ENCODE measurements at regions not wholly inside any gene's neighbourhood (a gene's known extent, or its start where the extent isn't known, plus 50 kb on each side); places are given as distances from the start of the nearest gene placed in this dataset.

- TF ChIP-seq USF1 (IDR thresholded peaks at IDR 0.05) (no peak), REST (IDR thresholded peaks at IDR 0.05; ENCODE audit: low read depth) (no peak), EP300 (IDR thresholded peaks at IDR 0.05; ENCODE audit: borderline replicate concordance) (no peak), YY1 (IDR thresholded peaks at IDR 0.05; ENCODE audit: low read depth) (no peak), MAX (IDR thresholded peaks at IDR 0.05) (no peak), TCF12 (IDR thresholded peaks at IDR 0.05; ENCODE audit: low read depth) (no peak), CEBPB (IDR thresholded peaks at IDR 0.05) (no peak)
Observed at GRCh38 chr20:47867831-47868230, 82.5 kb upstream of the SULF2 start.

GRCh38 chr20:47866480-47866879 is 81.2 kb upstream of the SULF2 start:
- TF ChIP-seq USF1 (IDR thresholded peaks at IDR 0.05) (no peak), NFIC (IDR thresholded peaks at IDR 0.05) (no peak), TEAD4 (IDR thresholded peaks at IDR 0.05) (no peak), FOXM1 (IDR thresholded peaks at IDR 0.05; ENCODE audit: borderline replicate concordance, low read depth) (no peak), TAF1 (IDR thresholded peaks at IDR 0.05; ENCODE audit: low read depth) (no peak), CEBPB (IDR thresholded peaks at IDR 0.05) (no peak), TCF12 (IDR thresholded peaks at IDR 0.05; ENCODE audit: low read depth) (no peak), EP300 (IDR thresholded peaks at IDR 0.05; ENCODE audit: borderline replicate concordance) (no peak), ZBTB7A (IDR thresholded peaks at IDR 0.05; ENCODE audit: low read depth) (no peak), MAX (IDR thresholded peaks at IDR 0.05) (no peak), CREB1 (IDR thresholded peaks at IDR 0.05; ENCODE audit: low read depth) (no peak), YY1 (IDR thresholded peaks at IDR 0.05; ENCODE audit: low read depth) (no peak), REST (IDR thresholded peaks at IDR 0.05; ENCODE audit: low read depth) (no peak), EGR1 (IDR thresholded peaks at IDR 0.05) (no peak), RAD21 (IDR thresholded peaks at IDR 0.05; ENCODE audit: low read depth) (no peak)

GRCh38 chr20:47865912-47866311 is 80.6 kb upstream of the SULF2 start:
- TF ChIP-seq ZBTB7A (IDR thresholded peaks at IDR 0.05; ENCODE audit: low read depth), result no peak
- TF ChIP-seq EGR1 (IDR thresholded peaks at IDR 0.05), result no peak
- no peak for TF ChIP-seq TCF12 (IDR thresholded peaks at IDR 0.05; ENCODE audit: low read depth)
- no peak for TF ChIP-seq CEBPB (IDR thresholded peaks at IDR 0.05)
- TF ChIP-seq TAF1 (IDR thresholded peaks at IDR 0.05; ENCODE audit: low read depth), result no peak
- TF ChIP-seq TEAD4 (IDR thresholded peaks at IDR 0.05), result no peak
- no peak for TF ChIP-seq MAX (IDR thresholded peaks at IDR 0.05)
- TF ChIP-seq FOXM1 (IDR thresholded peaks at IDR 0.05; ENCODE audit: borderline replicate concordance, low read depth), result no peak
- TF ChIP-seq USF1 (IDR thresholded peaks at IDR 0.05), result no peak
- no peak for TF ChIP-seq YY1 (IDR thresholded peaks at IDR 0.05; ENCODE audit: low read depth)
- no peak for TF ChIP-seq EP300 (IDR thresholded peaks at IDR 0.05; ENCODE audit: borderline replicate concordance)
- no peak for TF ChIP-seq NFIC (IDR thresholded peaks at IDR 0.05)
- no peak for TF ChIP-seq REST (IDR thresholded peaks at IDR 0.05; ENCODE audit: low read depth)
- TF ChIP-seq CREB1 (IDR thresholded peaks at IDR 0.05; ENCODE audit: low read depth), result no peak
- TF ChIP-seq RAD21 (IDR thresholded peaks at IDR 0.05; ENCODE audit: low read depth), result no peak

- TF ChIP-seq NFIC (IDR thresholded peaks at IDR 0.05), result no peak
- no peak for TF ChIP-seq FOXM1 (IDR thresholded peaks at IDR 0.05; ENCODE audit: borderline replicate concordance, low read depth)
- TF ChIP-seq MAX (IDR thresholded peaks at IDR 0.05), result no peak
- TF ChIP-seq TCF12 (IDR thresholded peaks at IDR 0.05; ENCODE audit: low read depth), result no peak
- no peak for TF ChIP-seq CREB1 (IDR thresholded peaks at IDR 0.05; ENCODE audit: low read depth)
- no peak for TF ChIP-seq EGR1 (IDR thresholded peaks at IDR 0.05)
- TF ChIP-seq TEAD4 (IDR thresholded peaks at IDR 0.05), result no peak
Observed at GRCh38 chr20:47865451-47865850, 80.2 kb upstream of the SULF2 start.

Measured in Ishikawa (cell line).